ENCODE measurements at regions not wholly inside any gene's neighbourhood (a gene's known extent, or its start where the extent isn't known, plus 50 kb on each side); places are given as distances from the start of the nearest gene placed in this dataset.

GRCh38 chr6:23006656-23007055 is 437.3 kb downstream of the HDGFL1 start:
- DNase-seq, result no peak
- no peaks in the 10 kb centered on the region for H3K4me1 ChIP-seq
- H3K4me3 ChIP-seq, result no peak overlapping the region
- no peaks in the 10 kb centered on the region for H3K36me3 ChIP-seq
- intact Hi-C loops (cut with DNase I), result no loop called here
- H3K9me3 ChIP-seq, result no peaks in the 10 kb centered on the region
- H3K27ac ChIP-seq, result no peak overlapping the region
- WGBS, 2 donors, result 0 to 42% methylated on average over 1 of the region's 1 CpG
- TF ChIP-seq POLR2AphosphoS5 (IDR thresholded peaks at IDR 0.05) (no peak), CTCF (IDR thresholded peaks at IDR 0.05) (no peak), EP300 (IDR thresholded peaks at IDR 0.05) (no peak), POLR2A (IDR thresholded peaks at IDR 0.05) (no peak)
- H3K27me3 ChIP-seq, result no peaks in the 10 kb centered on the region

- H3K9me3 ChIP-seq, result no peaks in the 10 kb centered on the region
Observed at GRCh38 chr6:23011615-23012014, 442.2 kb downstream of the HDGFL1 start.

GRCh38 chr6:23013776-23014175 is 444.4 kb downstream of the HDGFL1 start:
- intact Hi-C loops (cut with DNase I), result no loop called here
- H3K27me3 ChIP-seq, result no peaks in the 10 kb centered on the region
- no peak overlapping the region for H3K27ac ChIP-seq
- H3K4me3 ChIP-seq, result no peak overlapping the region
- H3K36me3 ChIP-seq, result no peaks in the 10 kb centered on the region
- no peaks in the 10 kb centered on the region for H3K9me3 ChIP-seq
- no peaks in the 10 kb centered on the region for H3K4me1 ChIP-seq
- TF ChIP-seq EP300 (IDR thresholded peaks at IDR 0.05), result no peak
- no peak for TF ChIP-seq POLR2AphosphoS5 (IDR thresholded peaks at IDR 0.05)
- TF ChIP-seq POLR2A (IDR thresholded peaks at IDR 0.05), result no peak
- TF ChIP-seq CTCF (IDR thresholded peaks at IDR 0.05), result no peak
- DNase-seq, result no peak
- 74 to 77% methylated on average over 6 of the region's 6 CpGs for WGBS, 2 donors

More at GRCh38 chr6:23011615-23012014, 442.2 kb downstream of the HDGFL1 start:
- no peaks in the 10 kb centered on the region for H3K36me3 ChIP-seq
- intact Hi-C loops (cut with DNase I), result no loop called here
- no peak for DNase-seq
- H3K4me1 ChIP-seq, result no peaks in the 10 kb centered on the region
- H3K4me3 ChIP-seq, result no peak overlapping the region
- no peak overlapping the region for H3K27ac ChIP-seq
- H3K27me3 ChIP-seq, result no peaks in the 10 kb centered on the region
- TF ChIP-seq POLR2A (IDR thresholded peaks at IDR 0.05), result no peak
- TF ChIP-seq CTCF (IDR thresholded peaks at IDR 0.05), result no peak
- TF ChIP-seq EP300 (IDR thresholded peaks at IDR 0.05), result no peak
- TF ChIP-seq POLR2AphosphoS5 (IDR thresholded peaks at IDR 0.05), result no peak

- Histone ChIP-seq H3K4me1 (no peaks in the 10 kb centered on the region), H3K27me3 (no peaks in the 10 kb centered on the region), H3K36me3 (no peaks in the 10 kb centered on the region), H3K9me3 (no peaks in the 10 kb centered on the region), H3K4me3 (no peak overlapping the region), H3K27ac (no peak overlapping the region)
- DNase-seq, result no peak
- TF ChIP-seq POLR2A (IDR thresholded peaks at IDR 0.05), result no peak
- no peak for TF ChIP-seq EP300 (IDR thresholded peaks at IDR 0.05)
- TF ChIP-seq CTCF (IDR thresholded peaks at IDR 0.05), result no peak
- TF ChIP-seq POLR2AphosphoS5 (IDR thresholded peaks at IDR 0.05), result no peak
- intact Hi-C loops (cut with DNase I), result no loop called here
- 16 to 45% methylated on average over 2 of the region's 2 CpGs for WGBS, 2 donors
Observed at GRCh38 chr6:23016696-23017095, 447.3 kb downstream of the HDGFL1 start.

GRCh38 chr6:23021487-23021886 is 452.1 kb downstream of the HDGFL1 start:
- no peaks in the 10 kb centered on the region for H3K9me3 ChIP-seq
- H3K27me3 ChIP-seq, result no peaks in the 10 kb centered on the region
- intact Hi-C loops (cut with DNase I), result no loop called here
- H3K36me3 ChIP-seq, result no peaks in the 10 kb centered on the region
- no peak for TF ChIP-seq POLR2A (IDR thresholded peaks at IDR 0.05)
- no peak for TF ChIP-seq CTCF (IDR thresholded peaks at IDR 0.05)
- no peak for TF ChIP-seq EP300 (IDR thresholded peaks at IDR 0.05)
- no peak for TF ChIP-seq POLR2AphosphoS5 (IDR thresholded peaks at IDR 0.05)
- no peak overlapping the region for H3K4me3 ChIP-seq
- no peaks in the 10 kb centered on the region for H3K4me1 ChIP-seq
- no peak overlapping the region for H3K27ac ChIP-seq
- no peak for DNase-seq

Measured in sigmoid colon (tissue), 6 donors.